ENCODE measurements at regions not wholly inside any gene's neighbourhood (a gene's known extent, or its start where the extent isn't known, plus 50 kb on each side); places are given as distances from the start of the nearest gene placed in this dataset.

GRCh38 chr2:220446106-220446712 is 818.8 kb downstream of the SLC4A3 start:
- DNase-seq (ENCODE audit: low spot score) (no peak), ATAC-seq (no peak)
- no peaks in the 10 kb centered on the region for H3K36me3 Mint-ChIP-seq
- POLR2A ChIA-PET, result no interaction called here
- peaks cover 21% of the 10 kb centered on the region for H3K9me3 Mint-ChIP-seq
- CTCF ChIA-PET, result no interaction called here
- no peaks in the 10 kb centered on the region for H3K27me3 Mint-ChIP-seq (ENCODE audit: low read depth)
- TF ChIP-seq ZNF512 (CRISPR knock-in tag; IDR thresholded peaks at IDR 0.05; ENCODE audit: borderline replicate concordance) (no peak), ZNF416 (CRISPR knock-in tag; IDR thresholded peaks at IDR 0.05) (no peak), USF1 (CRISPR knock-in tag; IDR thresholded peaks at IDR 0.05) (no peak), STAT6 (CRISPR knock-in tag; conservative IDR thresholded peaks at IDR 0.05; ENCODE audit: low read depth) (no peak), MAX (CRISPR knock-in tag; IDR thresholded peaks at IDR 0.05) (no peak), NR3C1 (CRISPR knock-in tag; conservative IDR thresholded peaks at IDR 0.05; ENCODE audit: low read depth) (no peak), ATF2 (CRISPR knock-in tag; IDR thresholded peaks at IDR 0.05; ENCODE audit: borderline replicate concordance, low read depth) (no peak), RORB (CRISPR knock-in tag; IDR thresholded peaks at IDR 0.05) (no peak), ZNF281 (CRISPR knock-in tag; IDR thresholded peaks at IDR 0.05) (no peak), SOX15 (CRISPR knock-in tag; IDR thresholded peaks at IDR 0.05) (no peak), ERG (CRISPR knock-in tag; IDR thresholded peaks at IDR 0.05) (no peak), CREB1 (CRISPR knock-in tag; IDR thresholded peaks at IDR 0.05) (no peak), E2F1 (CRISPR knock-in tag; IDR thresholded peaks at IDR 0.05) (no peak), ELF4 (CRISPR knock-in tag; IDR thresholded peaks at IDR 0.05; ENCODE audit: low read depth) (no peak)
- H3K4me3 Mint-ChIP-seq, result no peak overlapping the region
- peaks cover 8% of the 10 kb centered on the region for H3K4me1 Mint-ChIP-seq
- no peak overlapping the region for H3K27ac Mint-ChIP-seq

Measured in WTC11 (cell line).